Inflammatory macrophage (primary cell): ENCODE measurements at regions not wholly inside any gene's neighbourhood (a gene's known extent, or its start where the extent isn't known, plus 50 kb on each side); places are given as distances from the start of the nearest gene placed in this dataset.

Experiments
- DNase-seq, 2 donors: peaks; one replicate each; pipeline ENCODE4 v3.0.0-alpha.2; 2020 to 2022

- DNase-seq: no peak
These were observed 130.9 kb upstream of the RGMA start for GRCh38 chr15:93219859-93220420.

GRCh38 chr15:93217343-93217742, 128.3 kb upstream of the RGMA start:
- DNase-seq: no peak

- no peak for DNase-seq
These were observed 125.1 kb upstream of the RGMA start for GRCh38 chr15:93214106-93214505.

- no peak for DNase-seq
These were observed 124.3 kb upstream of the RGMA start for GRCh38 chr15:93213281-93213680.

- no peak for DNase-seq
These were observed 123.6 kb upstream of the RGMA start for GRCh38 chr15:93212578-93212977.

- no peak for DNase-seq
These were observed 122.0 kb upstream of the RGMA start for GRCh38 chr15:93210995-93211394.

- no peak for DNase-seq
These were observed 120.9 kb upstream of the RGMA start for GRCh38 chr15:93209690-93210445.

- DNase-seq: no peak
These were observed 117.9 kb upstream of the RGMA start for GRCh38 chr15:93206893-93207292.

- no peak for DNase-seq
These were observed 116.4 kb upstream of the RGMA start for GRCh38 chr15:93205413-93205812.

GRCh38 chr15:93203036-93203435, 114.0 kb upstream of the RGMA start:
- no peak for DNase-seq

- no peak for DNase-seq
These were observed 113.4 kb upstream of the RGMA start for GRCh38 chr15:93202405-93202804.

- DNase-seq: no peak
These were observed 112.9 kb upstream of the RGMA start for GRCh38 chr15:93201940-93202339.

- DNase-seq: no peak
These were observed 111.8 kb upstream of the RGMA start for GRCh38 chr15:93200837-93201226.

GRCh38 chr15:93200081-93200836, 111.2 kb upstream of the RGMA start:
- no peak for DNase-seq

GRCh38 chr15:93196135-93196670, 107.2 kb upstream of the RGMA start:
- no peak for DNase-seq

- peak; percentile 25 for DNase-seq
These were observed 106.1 kb upstream of the RGMA start for GRCh38 chr15:93195109-93195508.

- no peak for DNase-seq
These were observed 101.2 kb upstream of the RGMA start for GRCh38 chr15:93190238-93190637.

GRCh38 chr15:93189561-93189960, 100.5 kb upstream of the RGMA start:
- DNase-seq: no peak

- no peak for DNase-seq
These were observed 99.2 kb upstream of the RGMA start for GRCh38 chr15:93188236-93188635.

GRCh38 chr15:93185796-93186195, 96.8 kb upstream of the RGMA start:
- DNase-seq: no peak

GRCh38 chr15:93182703-93183205, 93.7 kb upstream of the RGMA start:
- no peak for DNase-seq

- no peak for DNase-seq
These were observed 91.6 kb upstream of the RGMA start for GRCh38 chr15:93180656-93181055.

- no peak for DNase-seq
These were observed 91.1 kb upstream of the RGMA start for GRCh38 chr15:93180128-93180527.
